NOMO-1 treated with dmso at 0.1 percent for 144 hours (cell line): ENCODE measurements at regions not wholly inside any gene's neighbourhood (a gene's known extent, or its start where the extent isn't known, plus 50 kb on each side); places are given as distances from the start of the nearest gene placed in this dataset.

Source experiments
- DNase-seq: peaks from one replicate; lab custom pipeline; 2025; ENCODE audit not compliant: unreplicated experiment; lab: John Stamatoyannopoulos, UW

DNA sequence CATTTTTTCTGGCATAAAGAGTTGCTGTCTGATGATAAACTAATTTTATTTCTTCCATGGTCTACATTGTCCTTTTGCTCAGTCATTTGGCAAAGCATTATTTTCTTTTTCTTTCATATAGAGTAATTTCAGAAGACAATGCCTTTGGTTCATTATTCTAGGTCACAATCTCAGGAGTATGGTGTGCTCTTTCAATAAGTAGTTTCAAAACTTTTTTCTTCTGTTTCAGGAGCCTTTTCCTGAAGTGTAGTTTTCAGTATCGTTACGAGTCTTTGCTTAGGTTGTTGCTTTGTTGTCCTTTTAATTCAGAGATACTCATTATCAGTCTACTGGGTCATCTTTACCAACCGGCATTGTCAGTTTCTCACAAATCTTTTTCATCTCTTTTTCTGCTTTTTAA lies 100.4 kb upstream of the GPC1 start:
- no peak for DNase-seq

DNA sequence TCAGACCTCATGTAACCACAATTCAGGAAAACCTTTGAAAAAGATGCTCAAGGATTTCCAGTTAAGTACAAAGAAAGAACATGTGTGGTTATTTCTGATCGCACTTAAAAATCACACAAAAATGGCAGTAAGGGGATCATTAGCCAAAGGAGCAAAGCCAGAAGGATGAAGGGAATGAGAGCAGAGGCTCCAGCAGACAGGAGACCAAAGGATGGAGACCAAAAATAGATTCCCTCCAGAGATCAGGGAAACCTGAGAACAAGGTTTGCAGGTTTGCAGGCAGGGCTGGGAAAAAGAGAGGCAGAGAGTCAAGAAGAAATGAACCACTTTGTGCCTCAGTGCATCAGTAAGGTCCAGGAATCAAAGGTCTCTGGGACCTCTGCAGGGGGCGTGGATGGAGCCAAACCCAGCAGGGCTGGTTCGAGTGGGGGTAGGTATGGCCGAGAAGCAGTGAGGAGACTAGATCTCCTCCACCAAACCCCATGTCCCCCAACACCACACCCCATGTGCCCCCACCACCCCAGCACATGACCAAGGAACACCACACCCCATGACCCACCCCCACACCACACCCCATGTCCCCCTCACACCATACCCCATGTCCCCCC lies 98.5 kb upstream of the GPC1 start:
- DNase-seq, result no peak

DNA sequence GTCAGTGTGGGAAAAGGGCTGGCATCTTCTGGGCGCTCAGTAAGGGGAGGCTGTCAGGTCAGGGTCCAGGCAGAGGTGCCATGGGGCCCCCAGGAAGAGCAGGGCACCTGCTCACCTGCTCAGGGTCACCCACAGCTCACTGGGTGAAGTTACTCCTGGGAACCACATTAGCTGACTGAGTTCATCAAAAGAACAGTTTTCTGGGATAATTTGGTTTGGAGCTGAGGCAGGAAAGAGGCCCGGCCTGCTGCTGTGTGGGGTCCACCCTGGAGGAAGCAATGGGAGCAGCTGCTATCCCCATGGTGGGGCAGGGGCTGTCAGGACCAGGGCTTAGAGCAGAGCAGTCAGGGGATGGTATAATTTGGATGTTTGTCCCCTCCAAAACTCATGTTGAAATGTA lies 97.2 kb upstream of the GPC1 start:
- no peak for DNase-seq

DNA sequence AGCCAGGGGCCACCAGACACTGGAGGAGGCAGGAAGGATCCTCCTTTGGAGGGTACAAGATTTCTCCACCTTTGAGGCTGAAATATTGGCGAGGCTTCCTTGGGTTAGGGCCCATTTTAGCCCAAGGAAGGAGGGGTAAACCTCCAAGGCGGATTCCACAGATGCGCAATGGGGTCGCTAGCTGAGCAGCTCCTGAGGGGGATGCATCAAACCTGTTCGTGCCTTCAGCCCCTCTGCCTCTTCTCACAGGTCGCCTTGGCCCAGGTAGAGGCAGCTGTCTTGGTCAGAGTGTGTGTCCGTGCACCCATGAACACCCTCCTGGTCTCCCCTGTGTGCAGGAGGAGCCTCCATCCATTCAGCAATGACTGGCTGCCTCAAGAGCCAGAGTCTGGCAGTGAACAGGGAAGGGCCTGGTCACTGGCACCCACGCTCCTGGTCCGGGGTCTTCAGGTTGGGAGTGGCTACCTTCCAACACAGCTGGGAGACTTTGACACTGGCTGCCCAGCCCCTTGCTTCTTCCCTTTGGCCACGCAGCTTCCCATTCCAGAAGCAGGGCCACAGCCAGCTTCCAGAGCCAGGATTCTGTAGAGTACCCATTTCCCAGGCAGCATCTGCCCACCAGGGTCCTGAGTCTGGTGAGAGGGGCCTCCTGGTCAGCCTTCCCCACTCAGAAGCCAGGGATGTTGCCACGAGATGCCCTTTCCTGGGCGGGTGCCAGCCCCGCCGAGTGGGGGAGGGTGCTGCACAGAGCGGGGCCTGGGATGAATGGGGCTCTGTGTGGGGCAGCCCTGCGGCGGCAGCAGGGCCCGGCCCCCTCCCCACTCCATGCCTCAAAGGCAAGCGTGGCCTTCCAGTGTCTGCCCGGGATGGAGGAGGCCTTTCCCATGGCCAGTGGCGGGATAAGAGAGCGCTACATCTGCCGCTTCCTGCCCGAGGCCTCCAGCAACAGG lies 95.8 kb upstream of the GPC1 start:
- DNase-seq, result no peak

DNA sequence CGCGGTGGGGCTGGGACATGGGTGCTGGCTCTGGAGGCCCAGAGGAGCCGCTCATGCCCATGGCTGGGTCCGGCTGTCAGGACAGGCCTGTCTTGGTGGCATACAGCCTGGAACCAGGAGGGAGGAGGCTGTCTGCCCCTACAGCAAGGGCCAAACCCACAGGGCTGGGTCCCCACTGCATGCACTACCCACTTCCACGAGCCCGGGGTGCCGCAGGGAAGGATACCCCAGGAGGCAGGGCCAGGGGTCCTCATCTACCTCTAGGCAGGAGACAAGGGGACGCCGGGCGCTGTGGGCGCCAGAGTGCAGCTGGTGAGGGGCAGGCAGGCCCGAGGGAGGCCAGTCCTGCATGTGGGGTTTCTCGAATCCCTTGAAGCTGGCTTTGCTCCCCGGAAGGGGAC lies 95.1 kb upstream of the GPC1 start:
- DNase-seq, result no peak

DNA sequence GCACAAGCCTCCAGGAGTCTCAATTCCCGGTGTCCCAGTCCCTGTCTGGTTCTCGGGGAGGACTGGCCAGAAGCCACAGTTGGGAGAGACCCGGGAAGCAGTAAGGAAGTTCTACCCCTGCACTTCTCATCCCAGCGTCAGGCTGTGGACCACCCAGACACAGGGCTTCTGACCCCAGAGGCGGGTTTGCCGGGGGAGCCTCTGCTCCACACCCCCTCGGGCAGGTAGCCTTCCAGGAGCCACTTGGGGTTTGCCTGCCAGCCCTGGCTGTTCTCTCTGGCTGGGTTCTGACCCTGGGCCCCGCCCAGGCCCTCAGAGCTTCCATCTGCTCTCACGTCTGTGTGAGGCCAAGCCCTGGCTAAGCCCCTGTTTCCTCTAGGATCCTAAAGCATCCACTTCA lies 94.4 kb upstream of the GPC1 start:
- no peak for DNase-seq

DNA sequence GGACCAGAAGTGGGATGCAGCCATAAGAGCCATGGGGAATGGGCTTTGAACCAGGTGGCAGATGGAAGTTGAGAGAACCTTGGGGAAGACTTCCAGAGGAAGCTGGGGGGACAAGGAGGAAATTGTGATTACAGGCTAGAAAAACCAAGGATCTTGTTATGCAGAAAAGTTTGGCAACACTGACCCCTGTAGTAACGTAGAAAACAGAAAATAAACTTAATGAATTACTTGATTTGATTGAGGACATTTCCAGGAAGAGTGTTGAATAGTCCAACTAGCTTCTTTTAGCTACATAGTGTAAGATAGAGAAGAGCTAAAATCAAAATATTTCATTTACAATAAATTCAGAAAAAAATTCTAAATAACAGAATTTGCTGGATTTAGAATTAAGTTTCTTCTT lies 91.9 kb upstream of the GPC1 start:
- DNase-seq, result no peak

DNA sequence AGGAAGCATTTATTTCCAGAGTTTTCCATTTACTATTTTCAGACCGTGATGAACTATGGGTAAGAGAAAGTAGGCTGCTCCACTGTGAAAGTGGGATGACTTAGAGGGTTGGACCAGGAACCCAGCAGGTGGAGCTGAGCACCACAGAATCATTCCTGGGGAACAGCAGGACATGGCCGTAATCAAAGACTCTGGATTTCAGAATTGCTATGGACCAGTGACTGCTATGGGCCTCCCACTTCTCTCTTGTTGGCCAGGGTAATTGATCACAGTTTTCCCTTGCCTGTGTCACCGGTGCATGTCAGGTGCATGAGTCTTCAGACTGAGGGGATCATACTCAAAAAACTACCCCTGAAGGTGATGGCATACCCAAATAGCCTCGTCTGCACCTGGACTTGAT lies 90.6 kb upstream of the GPC1 start:
- DNase-seq, result no peak

DNA sequence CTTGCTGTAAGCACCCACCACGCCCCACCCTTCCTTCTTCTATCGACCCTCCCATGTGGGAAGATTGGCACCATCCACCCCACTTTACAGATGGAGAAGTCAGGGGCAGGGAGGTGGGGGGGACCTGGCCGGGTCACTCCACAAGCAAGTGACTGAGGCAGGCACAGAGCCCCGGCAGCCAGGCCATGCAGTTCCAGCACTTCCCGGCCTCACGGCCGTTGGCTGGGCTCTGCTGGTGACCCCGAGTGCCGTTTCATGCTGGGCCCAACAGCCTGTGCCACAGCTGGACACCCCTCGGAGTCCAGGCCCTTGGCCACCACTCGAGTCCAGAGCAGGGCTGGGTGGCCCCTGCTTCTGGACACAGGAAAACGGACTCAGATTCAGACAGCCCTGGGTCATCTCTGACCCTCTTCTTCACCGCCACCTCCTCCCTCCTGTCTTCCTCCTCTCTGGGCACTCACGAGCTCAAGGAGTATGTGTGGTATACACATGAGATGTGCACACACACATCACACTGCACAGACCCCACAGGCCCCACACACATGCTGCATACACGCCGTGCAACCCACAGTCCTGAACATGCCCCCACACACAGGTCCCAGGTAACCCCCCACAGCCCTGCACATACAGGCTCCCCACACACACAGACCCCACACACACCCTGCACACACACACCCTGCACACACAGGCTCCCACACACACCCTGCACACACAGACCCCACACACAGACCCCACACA lies 89.3 kb upstream of the GPC1 start:
- DNase-seq, result no peak

DNA sequence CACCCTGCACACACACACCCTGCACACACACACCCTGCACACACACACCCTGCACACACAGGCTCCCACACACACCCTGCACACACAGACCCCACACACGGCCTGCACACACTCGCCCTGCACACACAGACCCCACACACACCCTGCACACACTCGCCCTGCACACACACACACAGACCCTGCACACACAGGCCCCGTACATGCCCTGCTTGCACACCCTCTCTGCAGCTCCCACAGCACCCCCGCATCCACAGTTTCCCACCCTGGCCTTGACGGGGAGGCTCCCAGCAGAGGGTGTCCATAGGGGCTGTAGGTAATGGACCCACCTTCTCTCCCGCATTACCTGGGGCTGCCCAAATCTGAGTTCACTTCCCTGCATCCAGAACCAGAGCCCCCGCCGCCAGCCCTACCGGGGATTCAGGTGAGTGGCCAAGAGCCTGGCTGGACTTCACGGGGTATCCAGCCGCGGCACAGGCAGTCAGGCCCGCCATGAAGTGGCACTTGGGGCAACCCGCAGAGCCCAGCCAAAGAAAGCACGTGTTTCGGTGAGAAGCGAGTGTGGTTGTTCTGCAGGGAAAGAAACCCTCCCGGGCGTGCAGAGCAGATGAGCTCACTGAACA lies 88.6 kb upstream of the GPC1 start:
- DNase-seq, result no peak

DNA sequence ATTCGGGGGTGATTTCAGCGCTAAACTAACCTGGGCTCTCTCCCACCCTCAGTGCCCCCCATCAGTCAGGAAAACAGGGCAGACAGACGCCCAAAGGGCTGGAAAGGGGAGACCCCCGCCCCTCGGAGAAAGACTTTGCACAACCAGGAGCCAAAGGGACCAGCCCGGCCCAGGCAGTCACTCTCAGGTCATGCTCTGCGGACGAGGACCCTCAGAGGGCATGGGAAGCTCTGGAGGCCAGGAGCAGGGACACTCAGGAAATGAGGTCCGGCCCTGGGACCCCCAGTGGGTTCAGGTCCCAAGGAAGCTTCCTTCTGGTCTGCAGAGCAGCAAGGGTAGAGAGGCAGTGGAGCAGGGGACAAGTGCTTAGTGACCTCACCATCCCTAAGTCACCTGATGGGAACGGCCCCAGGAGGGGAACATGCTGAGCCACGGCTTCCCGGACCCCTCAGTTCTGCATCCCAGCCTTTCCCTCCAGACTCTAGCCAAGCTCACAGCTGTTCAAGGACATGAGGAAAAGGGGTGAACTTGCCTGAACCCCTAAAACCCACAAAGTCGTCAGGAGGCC lies 88.0 kb upstream of the GPC1 start:
- no peak for DNase-seq

DNA sequence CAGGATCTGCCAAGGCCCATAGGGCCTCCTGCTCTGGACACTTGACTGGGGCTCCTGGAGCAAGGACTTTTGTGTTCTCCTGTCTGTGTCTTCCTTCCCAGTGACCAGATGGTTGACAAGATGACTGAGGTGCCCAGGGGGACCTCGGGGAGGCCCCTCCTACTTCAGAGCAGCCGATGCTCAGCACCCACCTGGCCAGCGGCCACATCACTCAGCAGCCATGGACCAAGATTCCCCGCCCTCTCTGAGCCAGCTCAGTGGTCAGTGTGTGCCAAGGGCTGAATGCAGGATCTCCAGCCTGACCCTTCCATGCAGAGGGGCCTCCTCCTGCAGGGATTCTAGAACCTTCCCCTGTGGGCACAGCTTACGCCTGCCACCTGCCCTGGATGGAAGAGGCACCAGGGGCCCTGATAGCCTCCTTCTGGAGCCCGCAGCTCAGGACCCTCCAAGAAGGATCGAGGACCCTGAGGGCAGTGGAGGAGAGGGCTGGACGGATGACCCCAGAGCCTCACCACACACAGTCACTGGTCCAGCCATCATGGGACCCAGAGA lies 87.4 kb upstream of the GPC1 start:
- DNase-seq, result no peak

DNA sequence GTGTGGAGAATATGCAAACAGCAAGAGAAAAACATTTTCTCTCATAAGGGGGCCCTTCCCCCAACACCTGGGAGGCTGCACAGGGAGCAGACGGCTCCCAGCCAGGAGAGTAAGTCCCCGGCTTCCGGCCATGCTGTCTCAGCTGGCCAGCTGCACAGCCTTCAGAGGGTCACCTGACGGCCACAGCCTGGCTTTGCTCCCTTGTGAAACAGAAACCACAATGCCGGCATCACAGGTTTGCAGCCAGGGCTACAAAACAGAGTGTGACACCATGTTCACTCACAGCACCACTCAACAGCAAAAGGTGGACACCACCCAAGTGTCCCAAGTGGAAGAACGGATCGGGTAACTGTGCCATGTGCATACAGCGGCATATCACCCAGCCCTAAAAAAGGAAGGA lies 86.9 kb upstream of the GPC1 start:
- DNase-seq, result no peak

DNA sequence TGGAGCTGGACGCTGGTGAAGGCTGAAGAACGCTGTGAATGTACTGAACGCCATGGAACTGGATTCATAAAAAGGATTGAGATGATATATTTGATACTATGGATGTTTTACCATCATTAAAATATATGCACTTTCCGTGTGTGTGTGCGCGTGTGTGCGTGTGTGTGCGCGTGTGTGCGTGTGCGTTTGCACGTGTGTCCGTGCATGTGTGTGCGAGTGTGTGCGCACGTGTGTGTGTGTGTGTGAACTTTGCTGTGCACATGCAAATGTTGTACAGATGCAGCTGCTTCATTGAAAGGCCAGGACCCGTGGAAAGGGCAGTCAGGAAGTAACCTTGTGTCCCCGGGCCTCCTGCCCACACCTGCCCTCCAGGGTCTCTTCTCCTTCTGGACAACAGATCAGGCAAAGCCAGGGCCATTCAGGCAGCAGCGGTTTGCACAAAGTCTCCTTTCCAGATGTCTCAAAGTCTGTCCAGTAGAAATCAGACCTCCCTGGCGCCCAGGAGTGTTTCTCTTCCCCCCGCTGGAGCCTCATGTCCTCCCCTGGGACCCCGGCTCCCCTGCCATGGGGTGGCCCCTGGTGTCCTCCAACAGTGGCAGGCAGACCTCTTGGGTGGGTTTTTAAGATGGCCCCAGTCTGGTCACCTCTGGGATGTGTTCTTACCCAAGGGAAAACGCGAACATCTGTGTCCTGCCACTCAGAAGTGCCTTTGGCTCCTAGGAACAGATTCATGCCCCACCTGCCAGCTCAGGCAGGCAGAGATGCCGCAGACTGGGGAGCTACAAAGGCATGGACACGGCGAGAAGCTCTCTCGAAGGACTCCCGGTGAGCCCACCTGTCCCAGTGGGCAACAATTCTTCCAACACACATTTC lies 86.1 kb upstream of the GPC1 start:
- no peak for DNase-seq

DNA sequence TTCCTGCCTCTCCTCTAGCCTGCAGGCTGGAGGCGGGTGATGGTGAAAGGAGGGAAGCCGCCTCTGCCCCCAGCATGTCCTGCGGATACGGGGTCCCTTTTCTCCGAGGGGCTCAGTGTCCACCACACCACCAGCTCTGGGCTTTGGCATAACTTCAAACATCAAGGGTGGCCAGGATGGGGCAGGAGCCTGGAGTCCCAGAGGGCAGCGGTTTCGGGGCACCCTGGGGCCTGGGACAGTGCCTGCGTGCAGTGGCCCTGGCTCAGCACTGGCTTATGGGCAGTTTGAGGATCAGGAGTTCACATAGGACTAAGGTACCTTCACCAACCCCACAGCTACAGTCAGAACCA lies 85.5 kb upstream of the GPC1 start:
- DNase-seq, result no peak

DNA sequence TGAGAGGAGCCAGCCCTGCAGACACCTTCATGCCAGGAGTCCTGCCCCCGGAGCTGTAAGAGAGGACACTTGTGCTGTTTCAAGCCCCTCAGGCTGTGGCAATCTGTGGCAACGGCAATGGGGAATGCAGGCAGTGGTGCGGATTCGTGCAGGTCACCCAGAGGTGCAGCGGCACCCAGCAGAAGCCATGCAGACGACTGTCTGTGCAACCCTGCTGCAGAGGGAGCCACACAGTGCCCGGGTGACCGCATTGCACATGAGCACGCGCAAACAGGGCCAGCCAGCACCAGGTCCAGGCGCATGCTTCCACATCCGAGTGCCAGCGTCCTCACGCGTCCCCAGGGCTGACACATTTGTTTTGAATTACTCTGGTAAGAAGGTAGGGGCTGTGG lies 84.8 kb upstream of the GPC1 start:
- no peak for DNase-seq

DNA sequence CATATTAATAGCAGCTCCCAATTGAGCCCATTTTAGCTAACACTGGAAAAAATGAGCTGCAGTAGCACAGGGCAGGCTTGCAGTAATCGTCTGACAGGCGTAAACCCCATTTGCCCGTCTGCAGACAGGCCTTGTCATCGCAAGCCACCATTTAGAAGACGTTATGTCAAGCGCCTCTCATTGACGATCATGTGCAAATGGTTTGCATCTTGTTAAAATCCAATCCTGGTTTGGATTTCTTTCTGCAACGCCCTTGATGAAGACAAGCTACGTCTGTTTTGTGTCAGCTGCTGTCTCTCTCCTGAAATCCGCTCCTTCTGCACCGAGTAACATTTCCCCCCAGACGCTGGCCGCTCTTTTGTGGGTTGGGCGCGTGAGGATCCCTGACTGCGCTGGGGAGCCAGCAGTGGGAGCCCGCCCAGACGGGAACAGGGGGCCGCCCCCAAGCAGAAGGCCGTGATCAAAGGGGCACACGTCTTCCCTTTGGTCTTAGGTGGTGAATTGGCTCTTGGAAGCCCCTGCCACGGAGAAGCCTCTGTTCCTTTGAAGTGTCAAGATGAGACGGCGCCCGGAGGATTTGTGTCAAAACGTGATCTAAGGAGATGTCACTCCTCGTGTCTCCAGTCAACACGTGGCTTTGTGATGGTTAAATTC lies 84.2 kb upstream of the GPC1 start:
- DNase-seq, result no peak

DNA sequence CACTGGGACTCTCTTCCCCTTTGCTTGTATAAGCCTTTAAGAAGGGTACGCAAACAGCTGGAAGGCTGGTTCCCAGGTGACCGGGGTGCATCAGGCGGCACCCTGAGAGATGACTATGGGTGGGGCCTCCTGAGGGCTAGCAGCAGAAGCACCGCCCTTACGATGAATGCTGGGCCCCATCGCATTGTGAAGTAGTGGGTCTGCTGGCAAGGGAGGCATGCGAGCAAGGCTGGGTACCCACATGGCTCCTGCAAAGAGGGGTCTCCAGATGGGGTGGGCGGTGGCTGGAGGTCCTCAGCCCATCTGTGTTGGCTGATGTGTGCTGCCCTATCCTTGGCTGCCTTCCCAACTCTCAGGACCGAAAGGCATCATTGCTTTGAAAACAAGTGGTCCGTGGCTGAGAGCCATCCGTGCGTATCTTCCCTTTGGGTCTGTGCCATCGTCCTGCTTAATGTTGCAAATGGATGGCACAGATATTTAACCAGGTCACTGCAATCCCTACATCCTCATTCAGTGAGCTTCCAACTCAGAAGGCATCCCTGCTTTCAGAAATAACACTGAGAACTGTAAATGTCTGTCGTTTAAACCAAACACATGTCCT lies 83.5 kb upstream of the GPC1 start:
- DNase-seq, result no peak

DNA sequence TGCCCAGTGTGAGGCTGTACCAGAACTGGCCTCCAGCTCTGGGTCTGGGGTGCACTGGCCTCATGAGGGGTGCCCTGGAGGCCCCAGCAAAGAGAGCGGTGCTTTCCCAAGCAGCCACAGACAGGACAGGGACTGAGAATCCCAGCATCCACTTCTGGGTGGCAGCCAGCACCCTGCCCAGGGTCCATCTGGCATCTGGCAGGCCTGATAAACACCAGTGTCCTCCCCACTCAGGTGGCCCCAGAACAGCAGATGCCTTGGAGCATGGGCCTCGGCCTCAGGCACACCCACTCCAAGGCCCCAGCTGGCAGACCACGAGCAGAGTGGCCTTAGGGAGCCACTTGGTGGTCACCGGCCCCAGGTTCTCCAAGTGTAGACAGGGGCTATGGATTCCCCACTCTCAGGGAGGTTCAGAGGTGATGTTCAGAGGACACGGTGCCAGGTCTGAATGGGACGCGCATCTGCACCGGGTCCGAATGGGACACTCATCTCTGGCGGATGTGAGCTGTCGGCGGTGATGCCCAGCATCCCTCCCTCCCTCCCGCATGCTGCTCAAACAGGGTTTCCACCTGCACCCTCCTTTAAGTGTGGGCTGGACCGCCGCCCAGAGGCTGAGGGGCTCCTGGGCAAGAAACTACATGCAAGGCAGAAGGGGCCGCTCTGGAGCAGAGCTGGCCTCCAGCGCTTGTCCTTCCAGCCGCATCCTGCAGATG lies 82.2 kb upstream of the GPC1 start:
- DNase-seq, result no peak
